WTC11 (cell line): ENCODE measurements at regions not wholly inside any gene's neighbourhood (a gene's known extent, or its start where the extent isn't known, plus 50 kb on each side); places are given as distances from the start of the nearest gene placed in this dataset.

Experiments used
- ATAC-seq: fragments of 200-7000 bp; cut with Tn5 transposase; 2 replicates; pipeline ENCODE4 v1.10.0; 2021; ENCODE audit warnings: mild to moderate bottlenecking, moderate library complexity
- CTCF ChIA-PET: fragments of 300-600 bp; sonication (Branson Sonifier 250); formaldehyde crosslinking; loops from one replicate; lab custom pipeline; 2021; ENCODE audit warnings: antibody characterized with exemption; lab: Charles Lee
- POLR2A ChIA-PET: fragments of 350-600 bp; sonication (Branson Sonifier 250); formaldehyde crosslinking; loops from one replicate; lab custom pipeline; 2021; ENCODE audit warnings: antibody characterized with exemption; lab: Charles Lee
- DNase-seq: peaks from one replicate; pipeline ENCODE4 v3.0.0; 2021; ENCODE audit warnings: low spot score
- H3K27ac Mint-ChIP-seq: 2 replicates; pipeline ENCODE4 v1.8.0; 2021; ENCODE audit warnings: mixed read lengths
- H3K27me3 Mint-ChIP-seq: 2 replicates; pipeline ENCODE4 v1.8.0; 2021; ENCODE audit warnings: low read depth, mild to moderate bottlenecking, moderate library complexity, mixed read lengths
- H3K36me3 Mint-ChIP-seq: 2 replicates; pipeline ENCODE4 v1.8.0; 2021; ENCODE audit warnings: mixed read lengths
- H3K4me1 Mint-ChIP-seq: 2 replicates; pipeline ENCODE4 v1.8.0; 2022; ENCODE audit warnings: mixed read lengths
- H3K4me3 Mint-ChIP-seq: 2 replicates; pipeline ENCODE4 v1.8.0; 2021; ENCODE audit warnings: mild to moderate bottlenecking, moderate library complexity, mixed read lengths
- H3K9me3 Mint-ChIP-seq: 2 replicates; pipeline ENCODE4 v1.8.0; 2021; ENCODE audit warnings: mixed read lengths
- ELF4 ChIP-seq: sonication (generic); formaldehyde crosslinking; IDR thresholded peaks from 2 replicates; pipeline ENCODE4 v1.8.1; 2022; ENCODE audit warnings: low read depth, mild to moderate bottlenecking, moderate library complexity, missing genetic modification reagents
- ESRRA ChIP-seq: sonication (generic); formaldehyde crosslinking; IDR thresholded peaks from 2 replicates; pipeline ENCODE4 v1.8.1; 2022; ENCODE audit warnings: mild to moderate bottlenecking, missing genetic modification reagents, borderline replicate concordance
- FOXJ3 ChIP-seq: sonication (generic); formaldehyde crosslinking; IDR thresholded peaks from 2 replicates; pipeline ENCODE4 v1.9.0; 2021; ENCODE audit warnings: missing genetic modification reagents, mild to moderate bottlenecking, borderline replicate concordance
- SMAD3 ChIP-seq: sonication (generic); formaldehyde crosslinking; IDR thresholded peaks from 2 replicates; pipeline ENCODE4 v1.8.0; 2022; ENCODE audit warnings: missing genetic modification reagents, mild to moderate bottlenecking, borderline replicate concordance
- SP1 ChIP-seq: sonication (generic); formaldehyde crosslinking; conservative IDR thresholded peaks from 2 replicates; pipeline ENCODE4 v1.8.1; 2022; ENCODE audit warnings: missing genetic modification reagents
- ZBTB21 ChIP-seq: sonication (generic); formaldehyde crosslinking; IDR thresholded peaks from 2 replicates; pipeline ENCODE4 v1.8.1; 2023; ENCODE audit warnings: mild to moderate bottlenecking, missing genetic modification reagents, borderline replicate concordance
- ZNF121 ChIP-seq: sonication (generic); formaldehyde crosslinking; IDR thresholded peaks from 2 replicates; pipeline ENCODE4 v1.8.0; 2023; ENCODE audit warnings: missing genetic modification reagents
- ZNF138 ChIP-seq: sonication (generic); formaldehyde crosslinking; conservative IDR thresholded peaks from 2 replicates; pipeline ENCODE4 v1.8.1; 2022; ENCODE audit warnings: mild to moderate bottlenecking, moderate library complexity, missing genetic modification reagents
- ZNF416 ChIP-seq: fragments of 250-450 bp; sonication (Bioruptor Pico); IDR thresholded peaks from 2 replicates; pipeline ENCODE4 v1.9.0; 2021; ENCODE audit warnings: mild to moderate bottlenecking, inconsistent platforms
- ZNF423 ChIP-seq: fragments of 250-450 bp; sonication (Bioruptor Pico); IDR thresholded peaks from 2 replicates; pipeline ENCODE4 v2.1.2; 2022; ENCODE audit warnings: mild to moderate bottlenecking, moderate library complexity
- ZNF671 ChIP-seq: fragments of 250-450 bp; sonication (Bioruptor Pico); IDR thresholded peaks from 2 replicates; pipeline ENCODE4 v1.8.0; 2021; ENCODE audit warnings: mild to moderate bottlenecking
- TF ChIP-seq, protein P1 (sequence below): sonication (generic); formaldehyde crosslinking; IDR thresholded peaks from 2 replicates; pipeline ENCODE4 v1.8.0; 2023; ENCODE audit warnings: mild to moderate bottlenecking, missing genetic modification reagents
- TF ChIP-seq, protein P2 (sequence below): sonication (generic); formaldehyde crosslinking; IDR thresholded peaks from 2 replicates; pipeline ENCODE4 v1.8.0; 2022; ENCODE audit warnings: mild to moderate bottlenecking, missing genetic modification reagents
- TF ChIP-seq, protein P3 (sequence below): sonication (generic); formaldehyde crosslinking; conservative IDR thresholded peaks from 2 replicates; pipeline ENCODE4 v1.8.1; 2022; ENCODE audit warnings: mild to moderate bottlenecking, missing genetic modification reagents
- TF ChIP-seq, protein P4 (sequence below): sonication (generic); formaldehyde crosslinking; IDR thresholded peaks from 2 replicates; pipeline ENCODE4 v1.8.0; 2022; ENCODE audit warnings: mild to moderate bottlenecking, missing genetic modification reagents
- TF ChIP-seq, protein P5 (sequence below): sonication (generic); formaldehyde crosslinking; IDR thresholded peaks from 2 replicates; pipeline ENCODE4 v1.8.1; 2023; ENCODE audit warnings: mild to moderate bottlenecking, moderate library complexity, missing genetic modification reagents
- TF ChIP-seq, protein P6 (sequence below): sonication (generic); formaldehyde crosslinking; IDR thresholded peaks from 2 replicates; pipeline ENCODE4 v1.8.0; 2022; ENCODE audit warnings: mild to moderate bottlenecking, missing genetic modification reagents
- TF ChIP-seq, protein P7 (sequence below): sonication (generic); formaldehyde crosslinking; IDR thresholded peaks from 2 replicates; pipeline ENCODE4 v1.8.0; 2023; ENCODE audit warnings: missing genetic modification reagents, mild to moderate bottlenecking, borderline replicate concordance

DNA sequence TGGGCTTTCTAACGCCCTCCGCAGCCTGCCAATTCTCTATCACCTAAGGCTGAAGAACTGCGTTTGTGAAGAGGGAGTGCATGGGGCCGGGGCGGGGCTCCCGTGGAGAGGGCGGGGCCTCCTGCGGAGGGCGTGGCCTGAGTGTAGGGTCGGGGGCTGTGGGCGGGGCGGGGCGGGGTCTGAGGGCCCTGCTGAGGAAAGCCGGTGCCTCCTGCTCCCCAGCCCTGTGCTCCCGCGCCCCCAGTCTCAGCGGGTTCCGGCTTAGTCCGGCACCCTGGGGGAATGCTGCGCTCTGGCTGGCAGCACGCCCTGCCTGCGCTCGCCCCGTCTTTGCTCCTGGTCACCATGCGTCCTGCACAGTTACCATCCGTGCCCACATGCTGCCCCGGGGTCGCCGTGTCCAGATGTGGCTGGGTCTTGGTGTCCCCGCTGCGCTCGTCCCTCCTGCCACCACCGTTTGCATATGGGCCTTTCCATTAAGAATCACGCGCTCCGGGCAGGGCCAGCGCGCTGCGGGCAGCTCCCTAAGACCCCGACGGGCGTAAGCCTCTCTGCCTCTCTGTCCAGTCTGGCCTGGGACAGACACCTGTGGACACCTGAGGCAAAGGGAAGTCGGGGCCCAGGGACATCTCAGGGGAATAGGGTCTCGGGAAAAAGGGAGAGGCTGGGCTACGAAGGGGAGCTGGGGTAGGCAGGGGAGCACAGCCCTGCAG, 144.0 kb upstream of the RET start (continued):
- TF ChIP-seq, protein P1, sequence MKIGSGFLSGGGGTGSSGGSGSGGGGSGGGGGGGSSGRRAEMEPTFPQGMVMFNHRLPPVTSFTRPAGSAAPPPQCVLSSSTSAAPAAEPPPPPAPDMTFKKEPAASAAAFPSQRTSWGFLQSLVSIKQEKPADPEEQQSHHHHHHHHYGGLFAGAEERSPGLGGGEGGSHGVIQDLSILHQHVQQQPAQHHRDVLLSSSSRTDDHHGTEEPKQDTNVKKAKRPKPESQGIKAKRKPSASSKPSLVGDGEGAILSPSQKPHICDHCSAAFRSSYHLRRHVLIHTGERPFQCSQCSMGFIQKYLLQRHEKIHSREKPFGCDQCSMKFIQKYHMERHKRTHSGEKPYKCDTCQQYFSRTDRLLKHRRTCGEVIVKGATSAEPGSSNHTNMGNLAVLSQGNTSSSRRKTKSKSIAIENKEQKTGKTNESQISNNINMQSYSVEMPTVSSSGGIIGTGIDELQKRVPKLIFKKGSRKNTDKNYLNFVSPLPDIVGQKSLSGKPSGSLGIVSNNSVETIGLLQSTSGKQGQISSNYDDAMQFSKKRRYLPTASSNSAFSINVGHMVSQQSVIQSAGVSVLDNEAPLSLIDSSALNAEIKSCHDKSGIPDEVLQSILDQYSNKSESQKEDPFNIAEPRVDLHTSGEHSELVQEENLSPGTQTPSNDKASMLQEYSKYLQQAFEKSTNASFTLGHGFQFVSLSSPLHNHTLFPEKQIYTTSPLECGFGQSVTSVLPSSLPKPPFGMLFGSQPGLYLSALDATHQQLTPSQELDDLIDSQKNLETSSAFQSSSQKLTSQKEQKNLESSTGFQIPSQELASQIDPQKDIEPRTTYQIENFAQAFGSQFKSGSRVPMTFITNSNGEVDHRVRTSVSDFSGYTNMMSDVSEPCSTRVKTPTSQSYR (CRISPR knock-in tag): no peak
- TF ChIP-seq ELF4 (no peak), ESRRA (CRISPR knock-in tag) (no peak), SMAD3 (CRISPR knock-in tag) (0 out of 2 replicates have a peak, but pooled peaks have one; percentile 43), ZNF121 (CRISPR knock-in tag) (no peak), FOXJ3 (no peak), ZNF138 (CRISPR knock-in tag) (no peak), ZNF416 (CRISPR knock-in tag) (no peak), ZNF423 (CRISPR knock-in tag) (peak; percentile 52)
- TF ChIP-seq, protein P2, sequence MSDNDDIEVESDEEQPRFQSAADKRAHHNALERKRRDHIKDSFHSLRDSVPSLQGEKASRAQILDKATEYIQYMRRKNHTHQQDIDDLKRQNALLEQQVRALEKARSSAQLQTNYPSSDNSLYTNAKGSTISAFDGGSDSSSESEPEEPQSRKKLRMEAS (CRISPR knock-in tag): peak; percentile 55
- TF ChIP-seq, protein P3, sequence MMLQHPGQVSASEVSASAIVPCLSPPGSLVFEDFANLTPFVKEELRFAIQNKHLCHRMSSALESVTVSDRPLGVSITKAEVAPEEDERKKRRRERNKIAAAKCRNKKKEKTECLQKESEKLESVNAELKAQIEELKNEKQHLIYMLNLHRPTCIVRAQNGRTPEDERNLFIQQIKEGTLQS: no peak

DNA sequence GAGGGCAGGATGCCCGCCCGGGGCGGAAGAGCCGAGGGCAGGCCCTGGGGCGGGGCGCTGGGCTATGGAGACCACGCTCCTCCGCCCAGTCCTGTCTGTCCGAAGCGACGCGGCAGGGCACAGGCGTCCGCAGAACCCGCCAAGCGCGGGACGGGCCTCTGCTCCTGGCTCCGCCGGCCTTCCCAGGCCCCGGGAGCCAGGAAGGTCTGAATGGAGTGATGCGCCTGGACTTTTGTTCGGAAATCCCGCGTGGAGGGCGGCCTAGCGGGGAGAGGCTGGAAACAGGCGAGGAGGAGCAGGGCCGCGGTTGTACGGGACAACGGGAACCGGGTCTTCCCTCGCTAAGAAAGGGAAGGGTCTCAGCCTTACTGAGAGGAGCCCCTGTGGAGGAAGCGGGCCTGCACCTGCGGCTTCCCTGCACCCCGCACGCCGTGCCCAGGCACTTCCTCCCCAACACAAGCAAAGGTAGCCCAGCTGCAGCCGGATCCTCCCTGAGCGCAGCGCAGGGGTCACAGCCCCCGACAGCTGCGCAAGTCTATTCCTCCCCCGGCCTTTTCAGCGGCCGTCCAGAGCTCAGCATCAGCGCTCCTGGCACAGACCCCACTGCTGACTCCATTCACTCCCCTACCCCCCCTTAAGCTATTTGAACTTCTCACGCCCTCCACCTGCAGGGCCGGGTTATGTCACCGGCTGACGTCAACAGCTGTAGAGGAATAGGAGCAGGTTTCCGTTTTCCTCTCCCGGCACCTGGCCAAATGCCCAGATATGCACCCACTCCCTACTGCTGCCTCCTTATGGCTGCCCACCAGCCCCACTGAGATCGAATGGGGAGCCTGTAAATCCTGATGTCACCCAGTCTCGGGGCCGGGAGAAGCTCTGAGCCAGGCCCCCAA, 143.2 kb upstream of the RET start:
- POLR2A ChIA-PET: interaction anchor here (0.6 to 1.8 kb wide), 2 partner anchors 19 to 159 kb away, joined by 4 to 6 read pairs; no protein-coding TSS in a partner anchor
- Mint-ChIP-seq H3K27ac (no peak overlapping the region), H3K9me3 (no peaks in the 10 kb centered on the region), H3K4me1 (peaks cover 14% of the 10 kb centered on the region), H3K4me3 (peak overlapping the region; percentile 88), H3K36me3 (no peaks in the 10 kb centered on the region)
- CTCF ChIA-PET: interaction anchor here (0.7 to 1.7 kb wide), 6 partner anchors 19 to 180 kb away, joined by 3 to 6 read pairs (median 4); no protein-coding TSS in a partner anchor
- peak; percentile 41 for DNase-seq
- TF ChIP-seq, protein P4, sequence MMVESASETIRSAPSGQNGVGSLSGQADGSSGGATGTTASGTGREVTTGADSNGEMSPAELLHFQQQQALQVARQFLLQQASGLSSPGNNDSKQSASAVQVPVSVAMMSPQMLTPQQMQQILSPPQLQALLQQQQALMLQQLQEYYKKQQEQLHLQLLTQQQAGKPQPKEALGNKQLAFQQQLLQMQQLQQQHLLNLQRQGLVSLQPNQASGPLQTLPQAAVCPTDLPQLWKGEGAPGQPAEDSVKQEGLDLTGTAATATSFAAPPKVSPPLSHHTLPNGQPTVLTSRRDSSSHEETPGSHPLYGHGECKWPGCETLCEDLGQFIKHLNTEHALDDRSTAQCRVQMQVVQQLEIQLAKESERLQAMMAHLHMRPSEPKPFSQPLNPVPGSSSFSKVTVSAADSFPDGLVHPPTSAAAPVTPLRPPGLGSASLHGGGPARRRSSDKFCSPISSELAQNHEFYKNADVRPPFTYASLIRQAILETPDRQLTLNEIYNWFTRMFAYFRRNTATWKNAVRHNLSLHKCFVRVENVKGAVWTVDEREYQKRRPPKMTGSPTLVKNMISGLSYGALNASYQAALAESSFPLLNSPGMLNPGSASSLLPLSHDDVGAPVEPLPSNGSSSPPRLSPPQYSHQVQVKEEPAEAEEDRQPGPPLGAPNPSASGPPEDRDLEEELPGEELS (CRISPR knock-in tag): no peak
- TF ChIP-seq SP1 (CRISPR knock-in tag): 0 out of 2 replicates have a peak, but pooled peaks have one; percentile 34
- TF ChIP-seq ZNF671 (CRISPR knock-in tag): no peak
- TF ChIP-seq ZBTB21 (CRISPR knock-in tag): peak; percentile 83; the same call in 1 of the 2 replicates
- TF ChIP-seq, protein P5, sequence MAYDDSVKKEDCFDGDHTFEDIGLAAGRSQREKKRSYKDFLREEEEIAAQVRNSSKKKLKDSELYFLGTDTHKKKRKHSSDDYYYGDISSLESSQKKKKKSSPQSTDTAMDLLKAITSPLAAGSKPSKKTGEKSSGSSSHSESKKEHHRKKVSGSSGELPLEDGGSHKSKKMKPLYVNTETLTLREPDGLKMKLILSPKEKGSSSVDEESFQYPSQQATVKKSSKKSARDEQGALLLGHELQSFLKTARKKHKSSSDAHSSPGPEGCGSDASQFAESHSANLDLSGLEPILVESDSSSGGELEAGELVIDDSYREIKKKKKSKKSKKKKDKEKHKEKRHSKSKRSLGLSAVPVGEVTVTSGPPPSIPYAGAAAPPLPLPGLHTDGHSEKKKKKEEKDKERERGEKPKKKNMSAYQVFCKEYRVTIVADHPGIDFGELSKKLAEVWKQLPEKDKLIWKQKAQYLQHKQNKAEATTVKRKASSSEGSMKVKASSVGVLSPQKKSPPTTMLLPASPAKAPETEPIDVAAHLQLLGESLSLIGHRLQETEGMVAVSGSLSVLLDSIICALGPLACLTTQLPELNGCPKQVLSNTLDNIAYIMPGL (CRISPR knock-in tag): peak; percentile 62; the same call in 1 of the 2 replicates
- TF ChIP-seq, protein P6, sequence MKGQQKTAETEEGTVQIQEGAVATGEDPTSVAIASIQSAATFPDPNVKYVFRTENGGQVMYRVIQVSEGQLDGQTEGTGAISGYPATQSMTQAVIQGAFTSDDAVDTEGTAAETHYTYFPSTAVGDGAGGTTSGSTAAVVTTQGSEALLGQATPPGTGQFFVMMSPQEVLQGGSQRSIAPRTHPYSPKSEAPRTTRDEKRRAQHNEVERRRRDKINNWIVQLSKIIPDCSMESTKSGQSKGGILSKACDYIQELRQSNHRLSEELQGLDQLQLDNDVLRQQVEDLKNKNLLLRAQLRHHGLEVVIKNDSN (CRISPR knock-in tag): no peak
- TF ChIP-seq, protein P7, sequence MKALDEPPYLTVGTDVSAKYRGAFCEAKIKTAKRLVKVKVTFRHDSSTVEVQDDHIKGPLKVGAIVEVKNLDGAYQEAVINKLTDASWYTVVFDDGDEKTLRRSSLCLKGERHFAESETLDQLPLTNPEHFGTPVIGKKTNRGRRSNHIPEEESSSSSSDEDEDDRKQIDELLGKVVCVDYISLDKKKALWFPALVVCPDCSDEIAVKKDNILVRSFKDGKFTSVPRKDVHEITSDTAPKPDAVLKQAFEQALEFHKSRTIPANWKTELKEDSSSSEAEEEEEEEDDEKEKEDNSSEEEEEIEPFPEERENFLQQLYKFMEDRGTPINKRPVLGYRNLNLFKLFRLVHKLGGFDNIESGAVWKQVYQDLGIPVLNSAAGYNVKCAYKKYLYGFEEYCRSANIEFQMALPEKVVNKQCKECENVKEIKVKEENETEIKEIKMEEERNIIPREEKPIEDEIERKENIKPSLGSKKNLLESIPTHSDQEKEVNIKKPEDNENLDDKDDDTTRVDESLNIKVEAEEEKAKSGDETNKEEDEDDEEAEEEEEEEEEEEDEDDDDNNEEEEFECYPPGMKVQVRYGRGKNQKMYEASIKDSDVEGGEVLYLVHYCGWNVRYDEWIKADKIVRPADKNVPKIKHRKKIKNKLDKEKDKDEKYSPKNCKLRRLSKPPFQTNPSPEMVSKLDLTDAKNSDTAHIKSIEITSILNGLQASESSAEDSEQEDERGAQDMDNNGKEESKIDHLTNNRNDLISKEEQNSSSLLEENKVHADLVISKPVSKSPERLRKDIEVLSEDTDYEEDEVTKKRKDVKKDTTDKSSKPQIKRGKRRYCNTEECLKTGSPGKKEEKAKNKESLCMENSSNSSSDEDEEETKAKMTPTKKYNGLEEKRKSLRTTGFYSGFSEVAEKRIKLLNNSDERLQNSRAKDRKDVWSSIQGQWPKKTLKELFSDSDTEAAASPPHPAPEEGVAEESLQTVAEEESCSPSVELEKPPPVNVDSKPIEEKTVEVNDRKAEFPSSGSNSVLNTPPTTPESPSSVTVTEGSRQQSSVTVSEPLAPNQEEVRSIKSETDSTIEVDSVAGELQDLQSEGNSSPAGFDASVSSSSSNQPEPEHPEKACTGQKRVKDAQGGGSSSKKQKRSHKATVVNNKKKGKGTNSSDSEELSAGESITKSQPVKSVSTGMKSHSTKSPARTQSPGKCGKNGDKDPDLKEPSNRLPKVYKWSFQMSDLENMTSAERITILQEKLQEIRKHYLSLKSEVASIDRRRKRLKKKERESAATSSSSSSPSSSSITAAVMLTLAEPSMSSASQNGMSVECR (CRISPR knock-in tag): no peak
- TF ChIP-seq, all 79 proteins: peak for 3
- peak; percentile 70 for ATAC-seq
- peaks cover 39% of the 10 kb centered on the region for H3K27me3 Mint-ChIP-seq
